ENCODE measurements at regions not wholly inside any gene's neighbourhood (a gene's known extent, or its start where the extent isn't known, plus 50 kb on each side); places are given as distances from the start of the nearest gene placed in this dataset.

DNA sequence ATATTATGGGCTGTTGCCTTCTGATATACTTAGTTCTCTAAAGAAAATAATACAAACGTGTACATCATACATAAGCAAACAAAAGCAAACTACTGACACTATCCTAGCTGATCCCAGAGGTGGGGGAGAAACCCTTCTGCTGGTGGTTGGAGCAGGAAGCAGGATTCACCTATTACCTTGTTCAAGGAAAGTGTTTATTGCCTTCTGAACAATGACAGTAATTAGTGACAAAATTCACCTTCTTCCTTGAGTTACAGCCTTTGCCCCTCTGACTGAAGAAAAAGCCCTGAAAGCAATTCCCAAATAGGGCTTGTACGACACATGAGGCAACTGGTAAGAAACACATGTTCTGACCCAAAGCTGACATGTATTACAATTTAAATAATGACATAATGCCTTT lies 118.8 kb upstream of the AKR1E2 start:
- DNase-seq (ENCODE audit: low spot score): no peak
- Histone ChIP-seq H3K4me3 (no peak overlapping the region), H3K27ac (no peak overlapping the region)
- TF ChIP-seq, protein P1, sequence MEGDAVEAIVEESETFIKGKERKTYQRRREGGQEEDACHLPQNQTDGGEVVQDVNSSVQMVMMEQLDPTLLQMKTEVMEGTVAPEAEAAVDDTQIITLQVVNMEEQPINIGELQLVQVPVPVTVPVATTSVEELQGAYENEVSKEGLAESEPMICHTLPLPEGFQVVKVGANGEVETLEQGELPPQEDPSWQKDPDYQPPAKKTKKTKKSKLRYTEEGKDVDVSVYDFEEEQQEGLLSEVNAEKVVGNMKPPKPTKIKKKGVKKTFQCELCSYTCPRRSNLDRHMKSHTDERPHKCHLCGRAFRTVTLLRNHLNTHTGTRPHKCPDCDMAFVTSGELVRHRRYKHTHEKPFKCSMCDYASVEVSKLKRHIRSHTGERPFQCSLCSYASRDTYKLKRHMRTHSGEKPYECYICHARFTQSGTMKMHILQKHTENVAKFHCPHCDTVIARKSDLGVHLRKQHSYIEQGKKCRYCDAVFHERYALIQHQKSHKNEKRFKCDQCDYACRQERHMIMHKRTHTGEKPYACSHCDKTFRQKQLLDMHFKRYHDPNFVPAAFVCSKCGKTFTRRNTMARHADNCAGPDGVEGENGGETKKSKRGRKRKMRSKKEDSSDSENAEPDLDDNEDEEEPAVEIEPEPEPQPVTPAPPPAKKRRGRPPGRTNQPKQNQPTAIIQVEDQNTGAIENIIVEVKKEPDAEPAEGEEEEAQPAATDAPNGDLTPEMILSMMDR (IDR thresholded peaks at IDR 0.05): no peak

DNA sequence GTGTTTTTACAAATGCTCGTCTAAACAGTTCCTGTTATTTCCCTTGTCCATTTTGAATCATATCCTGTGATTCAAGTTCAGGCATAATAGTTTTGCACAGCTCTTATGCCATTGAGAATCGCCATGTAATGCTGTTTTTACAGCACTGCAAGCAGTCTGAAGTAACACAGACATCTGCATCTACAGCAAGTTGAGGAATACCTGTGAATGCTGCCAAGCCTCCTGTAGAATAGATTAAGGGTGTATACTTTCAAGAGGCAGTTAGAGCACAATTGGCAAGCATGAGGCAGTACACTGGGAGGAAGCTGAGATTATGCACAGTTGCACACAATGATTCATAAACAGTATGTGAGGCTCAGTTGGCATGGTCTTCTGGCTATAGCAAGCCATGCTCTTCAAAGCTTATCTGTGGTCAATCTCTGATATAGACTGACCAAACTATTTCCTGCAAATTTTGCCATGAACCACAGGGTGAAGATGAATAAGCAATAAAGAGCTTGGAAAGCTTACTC lies 121.9 kb upstream of the AKR1E2 start:
- TF ChIP-seq, protein P1 (IDR thresholded peaks at IDR 0.05): no peak
- Histone ChIP-seq H3K4me3 (no peak overlapping the region), H3K27ac (no peak overlapping the region)
- no peak for DNase-seq (ENCODE audit: low spot score)

DNA sequence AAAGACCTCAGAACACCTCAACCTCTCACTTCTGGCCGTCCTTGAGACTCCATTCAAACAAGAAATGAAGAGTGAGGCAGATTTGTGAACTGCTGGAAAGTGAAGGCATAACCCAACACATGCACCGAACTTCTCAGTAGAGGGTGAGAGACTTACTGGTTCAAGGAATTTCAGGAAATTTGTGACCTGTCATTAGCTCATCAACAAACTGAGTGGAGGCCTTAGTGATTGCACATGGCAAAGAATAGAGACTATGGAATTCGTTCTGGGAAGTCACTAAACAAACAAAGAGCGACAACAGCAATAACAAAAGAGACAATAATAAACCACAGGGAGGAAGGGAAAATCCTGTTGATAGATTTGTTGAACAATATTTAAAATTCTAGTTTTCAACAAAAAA lies 125.0 kb upstream of the AKR1E2 start:
- TF ChIP-seq, protein P1 (IDR thresholded peaks at IDR 0.05): no peak
- no peak for DNase-seq (ENCODE audit: low spot score)
- Histone ChIP-seq H3K4me3 (no peak overlapping the region), H3K27ac (no peak overlapping the region)

DNA sequence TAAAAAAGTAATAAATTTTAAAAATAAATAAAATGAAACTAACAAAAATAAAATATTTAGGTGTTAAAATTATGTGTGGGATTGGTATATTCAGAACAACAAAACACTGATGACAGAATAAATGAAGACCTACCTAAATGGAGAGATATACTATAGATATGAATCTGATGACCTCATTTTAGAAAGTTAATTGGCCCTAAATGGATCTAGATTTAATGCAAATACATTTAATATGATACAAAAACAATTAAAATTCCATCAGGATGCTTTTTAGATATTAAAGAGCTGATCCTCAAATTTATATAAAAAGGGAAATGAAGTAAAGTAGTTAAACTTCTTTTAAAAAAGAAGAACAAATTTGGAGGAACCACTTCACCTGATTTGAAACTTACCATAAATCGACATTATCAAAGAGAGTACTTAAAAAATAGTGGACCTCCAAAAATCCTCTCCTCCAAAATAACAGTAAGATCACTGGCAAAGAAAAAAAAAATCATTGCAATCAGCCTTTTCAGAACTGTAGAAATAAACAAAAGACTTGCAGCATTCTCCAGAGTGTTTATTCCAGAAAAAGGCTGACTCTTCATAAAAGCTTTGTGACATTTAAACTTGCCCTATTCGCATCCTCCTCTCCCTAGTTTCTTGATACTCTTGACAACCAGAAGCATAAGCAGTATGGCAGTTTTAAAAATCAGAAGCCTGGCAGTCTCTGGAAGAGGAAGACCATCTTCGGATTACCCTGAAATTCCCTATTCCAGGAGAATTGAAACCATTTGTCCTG lies 125.9 kb upstream of the AKR1E2 start:
- TF ChIP-seq, protein P1 (IDR thresholded peaks at IDR 0.05): no peak
- H3K4me3 ChIP-seq: no peak overlapping the region
- H3K27ac ChIP-seq: no peak overlapping the region
- no peak for DNase-seq (ENCODE audit: low spot score)

DNA sequence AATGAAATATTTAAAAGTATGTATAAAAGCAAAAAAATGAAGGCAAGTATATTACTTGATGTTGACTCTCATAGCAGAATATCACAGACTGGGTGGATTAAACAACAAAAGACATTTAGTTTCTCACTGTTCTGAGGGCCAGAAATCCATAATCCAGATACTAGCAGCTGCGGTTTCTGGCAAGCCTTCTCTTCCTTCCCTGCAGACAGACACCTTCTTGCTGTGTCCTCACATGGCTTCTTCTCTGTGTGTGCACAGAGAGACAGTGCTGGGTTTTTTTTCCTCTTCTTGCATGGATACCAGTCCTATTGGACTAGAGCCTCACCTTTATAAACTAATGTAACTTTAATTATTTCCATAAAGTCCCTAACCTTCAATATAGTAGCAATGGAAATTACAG lies 127.9 kb upstream of the AKR1E2 start:
- DNase-seq (ENCODE audit: low spot score): no peak
- no peak overlapping the region for H3K4me3 ChIP-seq

DNA sequence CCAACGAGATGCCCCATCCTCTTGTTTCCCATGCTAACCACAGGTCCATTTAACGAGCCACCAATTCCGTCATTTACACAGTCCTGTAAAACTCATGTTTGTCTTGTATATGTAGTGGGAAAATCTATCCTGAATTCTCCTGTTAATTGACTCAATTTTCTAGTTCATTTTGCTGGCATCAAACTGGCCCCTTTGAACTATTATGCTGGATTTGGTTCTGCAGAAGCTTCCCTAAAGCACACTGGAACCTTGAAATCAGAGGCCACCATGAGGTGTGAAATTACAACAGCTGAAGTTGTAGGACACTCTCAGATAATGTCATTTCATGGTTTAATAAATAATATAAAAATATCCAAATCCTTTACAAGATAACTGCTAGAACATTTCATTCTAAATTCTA lies 129.8 kb upstream of the AKR1E2 start:
- H3K4me3 ChIP-seq: no peak overlapping the region
- no peak overlapping the region for H3K27ac ChIP-seq
- TF ChIP-seq, protein P1 (IDR thresholded peaks at IDR 0.05): no peak
- DNase-seq (ENCODE audit: low spot score): no peak

More for the DNA sequence above, 127.9 kb upstream of the AKR1E2 start:
- H3K27ac ChIP-seq: no peak overlapping the region
- TF ChIP-seq, protein P1 (IDR thresholded peaks at IDR 0.05): no peak

DNA sequence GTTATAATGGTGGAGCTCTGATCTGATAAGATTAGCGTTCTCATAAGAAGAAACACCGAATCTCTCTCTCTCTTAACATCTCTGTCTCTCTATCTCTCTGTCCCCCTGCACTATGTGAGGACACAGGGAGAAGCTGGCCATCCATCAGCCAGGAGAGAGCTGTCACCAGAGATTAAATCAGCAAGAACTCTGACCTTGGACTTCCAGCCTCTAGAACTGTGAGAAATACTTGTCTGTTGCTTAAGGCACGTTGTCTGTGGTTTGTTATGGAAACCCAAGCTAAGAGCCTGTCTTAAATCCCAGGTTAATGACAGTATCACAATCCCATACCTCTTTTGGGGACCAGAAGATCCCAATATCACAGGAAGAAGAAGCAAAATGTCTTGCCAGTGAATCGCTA lies 132.0 kb upstream of the AKR1E2 start:
- H3K4me3 ChIP-seq: no peak overlapping the region
- no peak for DNase-seq (ENCODE audit: low spot score)
- no peak overlapping the region for H3K27ac ChIP-seq
- TF ChIP-seq, protein P1 (IDR thresholded peaks at IDR 0.05): no peak
